COLO829 (cell line): ENCODE measurements at regions not wholly inside any gene's neighbourhood (a gene's known extent, or its start where the extent isn't known, plus 50 kb on each side); places are given as distances from the start of the nearest gene placed in this dataset.

Experiments
- DNase-seq: peaks from one replicate; pipeline ENCODE4 v3.0.0; 2012; ENCODE audit warnings: low spot score

- peak; percentile 63 for DNase-seq
These were observed 307.3 kb upstream of the PLSCR5 start for GRCh38 chr3:146912241-146913015.

GRCh38 chr3:146903927-146904326 lies 298.8 kb upstream of the PLSCR5 start:
- DNase-seq = no peak

- DNase-seq = no peak
These were observed 294.0 kb upstream of the PLSCR5 start for GRCh38 chr3:146899171-146899570.

- no peak for DNase-seq
These were observed 291.6 kb upstream of the PLSCR5 start for GRCh38 chr3:146896711-146897110.

GRCh38 chr3:146895026-146895749 lies 290.0 kb upstream of the PLSCR5 start:
- DNase-seq = no peak

GRCh38 chr3:146894406-146894805 lies 289.3 kb upstream of the PLSCR5 start:
- no peak for DNase-seq

GRCh38 chr3:146892041-146892440 lies 286.9 kb upstream of the PLSCR5 start:
- no peak for DNase-seq

- DNase-seq = no peak
These were observed 284.5 kb upstream of the PLSCR5 start for GRCh38 chr3:146889626-146890025.

- DNase-seq = no peak
These were observed 283.0 kb upstream of the PLSCR5 start for GRCh38 chr3:146888176-146888575.

- no peak for DNase-seq
These were observed 279.6 kb upstream of the PLSCR5 start for GRCh38 chr3:146884721-146885120.

GRCh38 chr3:146884296-146884695 lies 279.1 kb upstream of the PLSCR5 start:
- no peak for DNase-seq

- DNase-seq = no peak
These were observed 278.1 kb upstream of the PLSCR5 start for GRCh38 chr3:146883288-146883687.

- no peak for DNase-seq
These were observed 277.0 kb upstream of the PLSCR5 start for GRCh38 chr3:146881966-146882760.

- DNase-seq = no peak
These were observed 276.2 kb upstream of the PLSCR5 start for GRCh38 chr3:146881356-146881755.

- no peak for DNase-seq
These were observed 268.6 kb upstream of the PLSCR5 start for GRCh38 chr3:146873748-146874147.

GRCh38 chr3:146865175-146865755 lies 260.1 kb upstream of the PLSCR5 start:
- DNase-seq = no peak

- no peak for DNase-seq
These were observed 256.1 kb upstream of the PLSCR5 start for GRCh38 chr3:146861262-146861661.

GRCh38 chr3:146854523-146854922 lies 249.4 kb upstream of the PLSCR5 start:
- DNase-seq = no peak

GRCh38 chr3:146851665-146852064 lies 246.5 kb upstream of the PLSCR5 start:
- DNase-seq = no peak

- DNase-seq = no peak
These were observed 240.2 kb upstream of the PLSCR5 start for GRCh38 chr3:146845361-146845760.

- DNase-seq = no peak
These were observed 238.3 kb upstream of the PLSCR5 start for GRCh38 chr3:146843476-146843875.

- no peak for DNase-seq
These were observed 234.7 kb upstream of the PLSCR5 start for GRCh38 chr3:146839727-146840375.
